HCT116 (cell line): ENCODE measurements at regions not wholly inside any gene's neighbourhood (a gene's known extent, or its start where the extent isn't known, plus 50 kb on each side); places are given as distances from the start of the nearest gene placed in this dataset.

Experiments used
- ATAC-seq: fragments of 200-7000 bp; cut with Tn5 transposase; 2 replicates; pipeline ENCODE4 v1.9.1; 2020; ENCODE audit warnings: mild to moderate bottlenecking, moderate library complexity
- BruUV-seq: library from RNA; stranded (reverse); fragments of 400-500 nt; replicated peaks from 2 replicates; lab custom pipeline; 2021; lab: Mats Ljungman, UMichigan
- CTCF ChIA-PET: fragments of 300-600 bp; sonication (Branson Sonifier 250); formaldehyde crosslinking; loops from one replicate; lab custom pipeline; 2021; ENCODE audit warnings: antibody characterized with exemption; lab: Charles Lee
- POLR2A ChIA-PET: fragments of 300-600, 350-600 bp; sonication (Branson Sonifier 250); formaldehyde crosslinking; loops from one replicate; lab custom pipeline; 2021; ENCODE audit warnings: antibody characterized with exemption; lab: Charles Lee
- RAD21 ChIA-PET, 2 experiments: fragments of 300-600 bp; sonication (Branson Sonifier 250); formaldehyde crosslinking; loops; one replicate each; lab custom pipeline; 2023; ENCODE audit warnings: low total read pairs in 2 of 2; ENCODE audit not compliant: uncharacterized antibody in 2 of 2, unreplicated experiment in 2 of 2, low non-redundant PET in 1 of 2; lab: Charles Lee
- DNase-seq: peaks from one replicate; pipeline ENCODE4 v3.0.0-alpha.2; 2010; ENCODE audit warnings: low read depth, low spot score
- H2AFZ ChIP-seq: fragments of 200-600 bp; shearing (Covaris generic), sonication (generic); 2 replicates; pipeline ENCODE4 v1.6.1; 2017; ENCODE audit warnings: low read depth, mixed run types, mixed read lengths, antibody characterized with exemption, low read length; ENCODE audit not compliant: poor library complexity, severe bottlenecking
- H3K27ac ChIP-seq: 2 replicates; pipeline ENCODE4 v1.5.1; 2012; ENCODE audit warnings: low read depth, low read length
- H3K27me3 ChIP-seq: fragments of 200-600 bp; sonication (generic); 2 replicates; pipeline ENCODE4 v1.6.1; 2016; ENCODE audit warnings: mixed run types, low read length, mixed read lengths; ENCODE audit not compliant: insufficient read depth
- H3K36me3 ChIP-seq, 2 experiments: fragments of 200-500 bp in 1 of 2; fragments of 200-600 bp in 1 of 2; sonication (Bioruptor generic) in 1 of 2; sonication (generic) in 1 of 2; 2 replicates each; pipeline versions ENCODE4 v1.5.1 to v1.6.1; 2014 to 2016; ENCODE audit warnings: low read length in 2 of 2, inconsistent platforms in 1 of 2, mixed read lengths in 1 of 2, mixed run types in 1 of 2; ENCODE audit not compliant: insufficient read depth in 2 of 2, control insufficient read depth in 1 of 2
- H3K4me1 ChIP-seq, 2 experiments: fragments of 200-600 bp in 1 of 2; sonication (generic) in 1 of 2; 2 replicates each; pipeline versions ENCODE4 v1.5.1 to v1.6.1; 2012 to 2017; ENCODE audit warnings: low read length in 2 of 2, inconsistent platforms in 1 of 2, mild to moderate bottlenecking in 1 of 2, mixed read lengths in 1 of 2, mixed run types in 1 of 2, moderate library complexity in 1 of 2; ENCODE audit not compliant: insufficient read depth in 2 of 2, control insufficient read depth in 1 of 2
- H3K4me2 ChIP-seq: fragments of 200-600 bp; sonication (generic); 2 replicates; pipeline ENCODE4 v1.6.1; 2017; ENCODE audit warnings: mixed run types, low read length, mixed read lengths
- H3K4me3 ChIP-seq, 2 experiments: fragments of 200-600 bp in 1 of 2; sonication (generic) in 1 of 2; replicated peaks in 1 of 2; 2 replicates each; pipeline ENCODE4 v1.5.1; 2011 to 2016; ENCODE audit warnings: low read length in 2 of 2, control low read depth in 1 of 2, low read depth in 1 of 2, mild to moderate bottlenecking in 1 of 2, mixed read lengths in 1 of 2, mixed run types in 1 of 2
- H3K79me2 ChIP-seq: fragments of 200-600 bp; sonication (generic); 2 replicates; pipeline ENCODE4 v1.6.1; 2017; ENCODE audit warnings: mild to moderate bottlenecking, mixed run types, low read length, moderate library complexity, mixed read lengths; ENCODE audit not compliant: insufficient read depth
- H3K9ac ChIP-seq: fragments of 200-600 bp; sonication (generic); 2 replicates; pipeline ENCODE4 v1.6.1; 2016; ENCODE audit warnings: low read length, mixed read lengths
- H3K9me2 ChIP-seq: fragments of 200-600 bp; sonication (generic), shearing (Covaris generic); 2 replicates; pipeline ENCODE4 v1.6.1; 2017; ENCODE audit warnings: mixed run types, mild to moderate bottlenecking, moderate library complexity; ENCODE audit not compliant: insufficient read depth
- H3K9me3 ChIP-seq, 2 experiments: fragments of 200-500 bp in 1 of 2; fragments of 200-600 bp in 1 of 2; sonication (Bioruptor generic) in 1 of 2; sonication (generic) in 1 of 2; 2 replicates each; pipeline ENCODE4 v1.6.1; 2014 to 2017; ENCODE audit warnings: low read length in 2 of 2, mixed read lengths in 2 of 2, inconsistent platforms in 1 of 2, low read depth in 1 of 2, mild to moderate bottlenecking in 1 of 2, mixed run types in 1 of 2, moderate library complexity in 1 of 2; ENCODE audit not compliant: control insufficient read depth in 1 of 2, insufficient read depth in 1 of 2
- H4K20me1 ChIP-seq: fragments of 200-600 bp; sonication (generic), shearing (Covaris generic); 2 replicates; pipeline ENCODE4 v1.6.1; 2017; ENCODE audit warnings: mixed run types, mild to moderate bottlenecking, moderate library complexity; ENCODE audit not compliant: insufficient read depth
- CBX3 ChIP-seq: IDR thresholded peaks from 2 replicates; pipeline ENCODE4 v1.6.1; 2012; ENCODE audit warnings: low read depth
- CEBPB ChIP-seq: IDR thresholded peaks from 2 replicates; pipeline ENCODE4 v1.6.1; 2012; ENCODE audit warnings: low read depth
- EGR1 ChIP-seq: IDR thresholded peaks from 2 replicates; pipeline ENCODE4 v1.6.1; 2012; ENCODE audit warnings: low read depth
- ELF1 ChIP-seq: IDR thresholded peaks from 2 replicates; pipeline ENCODE4 v1.6.1; 2012; ENCODE audit warnings: low read depth, borderline replicate concordance
- EZH2 ChIP-seq: fragments of 200-600 bp; sonication (generic); IDR thresholded peaks from 2 replicates; pipeline ENCODE4 v1.6.1; 2017; ENCODE audit warnings: antibody characterized with exemption, mixed run types
- EZH2phosphoT487 ChIP-seq: fragments of 200-600 bp; IDR thresholded peaks from 2 replicates; pipeline ENCODE4 v1.6.1; 2018; ENCODE audit warnings: antibody characterized with exemption, borderline replicate concordance
- FOSL1 ChIP-seq: IDR thresholded peaks from 2 replicates; pipeline ENCODE4 v1.6.1; 2012; ENCODE audit warnings: low read depth
- JUND ChIP-seq: IDR thresholded peaks from 2 replicates; pipeline ENCODE4 v1.6.1; 2012
- POLR2A ChIP-seq: IDR thresholded peaks from 2 replicates; pipeline ENCODE4 v1.7.0; 2011; ENCODE audit warnings: borderline replicate concordance; ENCODE audit not compliant: insufficient read depth, insufficient read length; ENCODE audit errors: extremely low read depth
- POLR2AphosphoS5 ChIP-seq: IDR thresholded peaks from 2 replicates; pipeline ENCODE4 v1.6.1; 2011; ENCODE audit warnings: mild to moderate bottlenecking, low read depth, low read length, moderate library complexity
- RAD21 ChIP-seq: IDR thresholded peaks from 2 replicates; pipeline ENCODE4 v1.6.1; 2012; ENCODE audit warnings: low read depth, mild to moderate bottlenecking
- REST ChIP-seq: IDR thresholded peaks from 2 replicates; pipeline ENCODE4 v1.6.1; 2012; ENCODE audit warnings: low read depth
- SIN3A ChIP-seq: IDR thresholded peaks from 2 replicates; pipeline ENCODE4 v1.6.1; 2012; ENCODE audit warnings: low read depth
- SP1 ChIP-seq: IDR thresholded peaks from 2 replicates; pipeline ENCODE4 v1.6.1; 2012; ENCODE audit warnings: low read depth
- YY1 ChIP-seq: IDR thresholded peaks from 2 replicates; pipeline ENCODE4 v1.6.1; 2011; ENCODE audit warnings: low read length, low read depth, moderate library complexity, mild to moderate bottlenecking; ENCODE audit not compliant: insufficient replicate concordance; ENCODE audit errors: extremely low read depth
- ZFX ChIP-seq: fragments of 450-650 bp; IDR thresholded peaks from 2 replicates; pipeline ENCODE4 v1.6.1; 2017
- intact Hi-C: fragments of 100-400 bp; cut with micrococcal nuclease; formaldehyde crosslinking; loops from 2 replicates; pipeline ENCODE4 v1.10.0; 2022

- H4K20me1 ChIP-seq: no peaks in the 10 kb centered on the region
- ChIA-PET CTCF (no interaction called here), RAD21 (no interaction called here), POLR2A (no interaction called here)
- intact Hi-C loops: no loop called here
- ATAC-seq: no peak
- TF ChIP-seq EZH2 (no peak), FOSL1 (no peak), CEBPB (no peak), RAD21 (no peak), JUND (no peak), EZH2phosphoT487 (no peak), ELF1 (no peak), EGR1 (no peak), POLR2AphosphoS5 (no peak), CBX3 (no peak), YY1 (no peak), ZFX (no peak), POLR2A (no peak), REST (no peak), SIN3A (no peak), SP1 (no peak)
- no peaks in the 10 kb centered on the region for H3K79me2 ChIP-seq
- H3K27ac ChIP-seq: no peak overlapping the region
- H3K27me3 ChIP-seq: no peaks in the 10 kb centered on the region
- H3K4me2 ChIP-seq: no peak overlapping the region
- H3K9me2 ChIP-seq: no peaks in the 10 kb centered on the region
- H3K9ac ChIP-seq: no peak overlapping the region
- no peak overlapping the region for H3K4me3 ChIP-seq
- BruUV-seq: no TSS peak
- no peak for DNase-seq
- H3K4me1 ChIP-seq: no peaks in the 10 kb centered on the region
- H3K9me3 ChIP-seq: peaks cover 8 to 41% of the 10 kb centered on the region in 2 experiments; a peak in 2 of 4 replicates
- no peaks in the 10 kb centered on the region for H3K36me3 ChIP-seq
- H2AFZ ChIP-seq: no peak overlapping the region
Measured at GRCh38 chr19:31070146-31071065, 278.8 kb downstream of the TSHZ3 start.
